LNCaP clone FGC (cell line): ENCODE measurements at regions not wholly inside any gene's neighbourhood (a gene's known extent, or its start where the extent isn't known, plus 50 kb on each side); places are given as distances from the start of the nearest gene placed in this dataset.

Source experiments
- DNase-seq: peaks from one replicate; pipeline ENCODE4 v3.0.0-alpha.2; 2011; ENCODE audit warnings: low read depth
- H3K4me3 ChIP-seq: 2 replicates; pipeline ENCODE4 v1.5.1; 2011; ENCODE audit warnings: mild to moderate bottlenecking, low read depth, low read length, control low read depth
- CTCF ChIP-seq: IDR thresholded peaks from 2 replicates; pipeline ENCODE4 v1.5.1; 2012; ENCODE audit warnings: mild to moderate bottlenecking; ENCODE audit not compliant: control insufficient read depth, insufficient read depth; ENCODE audit errors: extremely low read depth

GRCh38 chr12:59517522-59517921, 78.3 kb upstream of the SLC16A7 start:
- DNase-seq = peak; percentile 49

DNA sequence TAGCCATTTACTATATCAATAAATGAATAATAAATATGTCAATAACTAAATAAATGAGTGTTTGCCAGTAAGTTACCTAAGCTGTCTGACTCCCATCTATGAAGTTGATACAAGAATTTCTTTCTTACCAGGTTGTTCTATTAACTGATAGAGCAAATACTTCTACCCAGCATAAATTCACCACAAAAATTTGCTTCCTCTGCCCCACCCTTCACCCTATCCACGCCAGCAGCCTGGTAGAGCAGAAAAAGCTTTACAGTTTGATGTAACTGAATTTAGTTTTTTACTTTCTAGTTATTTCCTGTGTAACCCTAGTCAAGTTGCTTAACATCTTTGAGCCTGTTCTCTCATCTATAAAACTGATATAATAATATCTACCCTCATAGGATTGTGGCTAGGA, 94.9 kb upstream of the SLC16A7 start:
- DNase-seq = no peak
- TF ChIP-seq CTCF = no peak
- no peak overlapping the region for H3K4me3 ChIP-seq

More at GRCh38 chr12:59517522-59517921, 78.3 kb upstream of the SLC16A7 start:
- H3K4me3 ChIP-seq = no peak overlapping the region
- no peak for TF ChIP-seq CTCF

- DNase-seq = no peak
- no peak for TF ChIP-seq CTCF
- no peak overlapping the region for H3K4me3 ChIP-seq
Observed at GRCh38 chr12:59500335-59500734, 95.5 kb upstream of the SLC16A7 start.

DNA sequence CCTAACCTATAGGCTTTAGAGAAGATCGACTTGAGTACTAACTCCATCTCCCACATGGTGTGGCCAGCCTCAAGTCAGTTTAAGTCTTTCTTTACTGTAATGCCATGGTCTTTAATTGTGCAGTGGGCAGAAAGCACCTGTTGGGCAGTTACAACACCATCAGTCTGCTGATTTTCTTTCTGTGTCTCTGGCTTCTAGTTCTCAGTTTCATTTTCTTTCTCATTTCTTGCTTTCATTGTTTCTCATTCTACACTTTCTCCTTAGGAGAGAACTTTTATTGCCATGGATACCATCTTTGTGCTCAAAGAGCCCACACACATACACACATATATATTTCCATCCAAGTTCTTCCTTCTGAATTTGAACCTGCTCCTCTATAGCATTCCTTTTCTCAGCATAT, 96.1 kb upstream of the SLC16A7 start:
- no peak for DNase-seq
- TF ChIP-seq CTCF = no peak

GRCh38 chr12:59494617-59495016, 101.2 kb upstream of the SLC16A7 start:
- DNase-seq = no peak
- no peak overlapping the region for H3K4me3 ChIP-seq
- TF ChIP-seq CTCF = no peak

More for the DNA sequence above, 96.1 kb upstream of the SLC16A7 start:
- no peak overlapping the region for H3K4me3 ChIP-seq

DNA sequence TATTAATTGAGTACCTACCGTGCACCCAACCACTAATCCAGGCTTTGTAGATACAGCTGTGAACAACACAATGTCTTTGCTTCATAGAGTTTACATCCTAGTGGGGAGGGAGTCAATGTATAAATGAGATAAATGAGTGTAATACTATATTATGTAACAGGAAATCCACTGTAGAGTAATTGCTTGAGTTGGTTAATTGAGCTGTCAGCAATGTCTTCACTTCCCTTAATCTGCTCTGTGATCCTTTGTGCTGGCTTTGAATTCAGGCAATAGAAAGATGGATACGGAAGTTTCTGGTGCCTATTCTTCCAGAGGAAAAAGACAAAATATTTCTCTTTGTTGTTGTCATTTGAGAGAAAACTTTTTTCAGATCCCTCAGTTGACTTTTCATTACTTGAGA, 104.0 kb upstream of the SLC16A7 start:
- no peak for TF ChIP-seq CTCF
- no peak for DNase-seq
- H3K4me3 ChIP-seq = no peak overlapping the region

- TF ChIP-seq CTCF = no peak
- no peak overlapping the region for H3K4me3 ChIP-seq
- DNase-seq = no peak
Observed at GRCh38 chr12:59486827-59487226, 109.0 kb upstream of the SLC16A7 start.
